ENCODE measurements at regions not wholly inside any gene's neighbourhood (a gene's known extent, or its start where the extent isn't known, plus 50 kb on each side); places are given as distances from the start of the nearest gene placed in this dataset.
A peak's percentile ranks its signal among the peaks of the same experiment; 100 is the strongest.
"Not testable (repeated sequence)": the region's sequence is repeated elsewhere in the genome, so short reads cannot be mapped to it uniquely, and the experiment has no call there.

- H3K4me3 ChIP-seq (ENCODE audit: low read length in 3 of 3) = no peak overlapping the region
- H3K27ac ChIP-seq (ENCODE audit: low read depth, low read length) = no peak overlapping the region
- no peaks in the 10 kb centered on the region for H3K9me3 ChIP-seq (ENCODE audit: control insufficient read depth in 3 of 3, low read length in 3 of 3)
- no peaks in the 10 kb centered on the region for H3K27me3 ChIP-seq (ENCODE audit: control insufficient read depth in 3 of 3, insufficient read depth in 3 of 3, low read length in 3 of 3)
- H3K9ac ChIP-seq (ENCODE audit: low read depth in 1 of 3, low read length in 3 of 3) = no peak overlapping the region
- H3K36me3 ChIP-seq (ENCODE audit: control insufficient read depth in 3 of 3, insufficient read depth in 3 of 3, low read length in 3 of 3) = no peaks in the 10 kb centered on the region
- H3K4me1 ChIP-seq (ENCODE audit: control insufficient read depth in 3 of 3, insufficient read depth in 3 of 3, low read length in 3 of 3) = no peaks in the 10 kb centered on the region
Measured at GRCh38 chr12:85457016-85457415, 177.0 kb downstream of the ALX1 start.

DNA sequence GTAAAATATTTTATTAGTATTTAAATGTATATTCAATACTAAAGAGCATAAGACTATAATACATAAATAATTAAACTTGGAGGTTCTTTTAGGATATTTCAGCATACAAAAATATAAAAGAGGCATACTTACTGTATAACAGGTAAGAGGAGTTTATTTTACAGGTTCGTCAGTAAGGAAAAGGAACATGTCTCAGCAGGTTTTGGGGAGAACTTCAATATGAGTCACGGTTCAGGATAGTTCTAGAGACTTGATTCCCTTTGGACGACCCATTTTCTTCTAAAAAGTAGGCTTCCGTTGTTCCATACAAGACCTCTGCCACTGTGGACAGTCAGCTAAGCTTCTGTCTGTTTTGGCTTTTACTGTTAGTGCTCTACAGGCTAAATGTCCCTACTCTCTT is 181.1 kb downstream of the ALX1 start:
- no peaks in the 10 kb centered on the region for H3K27me3 ChIP-seq (ENCODE audit: control insufficient read depth in 3 of 3, insufficient read depth in 3 of 3, low read length in 3 of 3)
- no peaks in the 10 kb centered on the region for H3K36me3 ChIP-seq (ENCODE audit: control insufficient read depth in 3 of 3, insufficient read depth in 3 of 3, low read length in 3 of 3)
- H3K27ac ChIP-seq (ENCODE audit: low read depth, low read length) = no peak overlapping the region
- no peak overlapping the region for H3K4me3 ChIP-seq (ENCODE audit: low read length in 3 of 3)
- no peaks in the 10 kb centered on the region for H3K9me3 ChIP-seq (ENCODE audit: control insufficient read depth in 3 of 3, low read length in 3 of 3)
- no peaks in the 10 kb centered on the region for H3K4me1 ChIP-seq (ENCODE audit: control insufficient read depth in 3 of 3, insufficient read depth in 3 of 3, low read length in 3 of 3)
- H3K9ac ChIP-seq (ENCODE audit: low read depth in 1 of 3, low read length in 3 of 3) = no peak overlapping the region

- no peaks in the 10 kb centered on the region for H3K4me1 ChIP-seq (ENCODE audit: control insufficient read depth in 3 of 3, insufficient read depth in 3 of 3, low read length in 3 of 3)
- no peak overlapping the region for H3K27ac ChIP-seq (ENCODE audit: low read depth, low read length)
Measured at GRCh38 chr12:85462888-85463287, 182.9 kb downstream of the ALX1 start.

DNA sequence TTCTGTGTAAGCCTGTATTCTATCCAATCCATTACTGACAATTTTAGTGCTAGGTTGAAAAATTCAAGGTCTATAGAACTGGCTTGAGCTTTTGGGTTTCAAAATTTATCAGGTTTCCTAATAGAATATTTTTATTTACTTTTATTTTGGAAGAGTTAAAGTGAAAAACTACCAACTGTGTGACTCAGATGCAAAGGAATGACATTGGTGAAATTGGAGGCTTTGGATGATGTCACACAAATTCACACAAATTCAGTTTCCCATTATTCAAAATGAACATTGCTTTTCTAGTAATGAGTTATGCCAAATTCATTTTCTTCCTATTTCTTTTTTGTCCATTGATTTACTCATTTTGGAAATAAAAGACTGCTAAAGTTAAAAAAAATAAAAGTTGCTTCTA is 186.9 kb downstream of the ALX1 start:
- H3K4me1 ChIP-seq (ENCODE audit: control insufficient read depth in 3 of 3, insufficient read depth in 3 of 3, low read length in 3 of 3) = no peaks in the 10 kb centered on the region
- H3K4me3 ChIP-seq (ENCODE audit: low read length in 3 of 3) = no peak overlapping the region
- no peak overlapping the region for H3K27ac ChIP-seq (ENCODE audit: low read depth, low read length)

More at GRCh38 chr12:85462888-85463287, 182.9 kb downstream of the ALX1 start:
- H3K9me3 ChIP-seq (ENCODE audit: control insufficient read depth in 3 of 3, low read length in 3 of 3) = no peaks in the 10 kb centered on the region
- no peak overlapping the region for H3K4me3 ChIP-seq (ENCODE audit: low read length in 3 of 3)
- no peak overlapping the region for H3K9ac ChIP-seq (ENCODE audit: low read depth in 1 of 3, low read length in 3 of 3)
- H3K27me3 ChIP-seq (ENCODE audit: control insufficient read depth in 3 of 3, insufficient read depth in 3 of 3, low read length in 3 of 3) = no peaks in the 10 kb centered on the region
- H3K36me3 ChIP-seq (ENCODE audit: control insufficient read depth in 3 of 3, insufficient read depth in 3 of 3, low read length in 3 of 3) = no peaks in the 10 kb centered on the region

GRCh38 chr12:85468356-85469157 is 188.5 kb downstream of the ALX1 start:
- Histone ChIP-seq H3K36me3 (ENCODE audit: control insufficient read depth in 3 of 3, insufficient read depth in 3 of 3, low read length in 3 of 3) (no peaks in the 10 kb centered on the region), H3K27ac (ENCODE audit: low read depth, low read length) (no peak overlapping the region)

More for the DNA sequence above, 186.9 kb downstream of the ALX1 start:
- no peaks in the 10 kb centered on the region for H3K36me3 ChIP-seq (ENCODE audit: control insufficient read depth in 3 of 3, insufficient read depth in 3 of 3, low read length in 3 of 3)
- H3K9ac ChIP-seq (ENCODE audit: low read depth in 1 of 3, low read length in 3 of 3) = no peak overlapping the region
- no peaks in the 10 kb centered on the region for H3K27me3 ChIP-seq (ENCODE audit: control insufficient read depth in 3 of 3, insufficient read depth in 3 of 3, low read length in 3 of 3)
- H3K9me3 ChIP-seq (ENCODE audit: control insufficient read depth in 3 of 3, low read length in 3 of 3) = no peaks in the 10 kb centered on the region

DNA sequence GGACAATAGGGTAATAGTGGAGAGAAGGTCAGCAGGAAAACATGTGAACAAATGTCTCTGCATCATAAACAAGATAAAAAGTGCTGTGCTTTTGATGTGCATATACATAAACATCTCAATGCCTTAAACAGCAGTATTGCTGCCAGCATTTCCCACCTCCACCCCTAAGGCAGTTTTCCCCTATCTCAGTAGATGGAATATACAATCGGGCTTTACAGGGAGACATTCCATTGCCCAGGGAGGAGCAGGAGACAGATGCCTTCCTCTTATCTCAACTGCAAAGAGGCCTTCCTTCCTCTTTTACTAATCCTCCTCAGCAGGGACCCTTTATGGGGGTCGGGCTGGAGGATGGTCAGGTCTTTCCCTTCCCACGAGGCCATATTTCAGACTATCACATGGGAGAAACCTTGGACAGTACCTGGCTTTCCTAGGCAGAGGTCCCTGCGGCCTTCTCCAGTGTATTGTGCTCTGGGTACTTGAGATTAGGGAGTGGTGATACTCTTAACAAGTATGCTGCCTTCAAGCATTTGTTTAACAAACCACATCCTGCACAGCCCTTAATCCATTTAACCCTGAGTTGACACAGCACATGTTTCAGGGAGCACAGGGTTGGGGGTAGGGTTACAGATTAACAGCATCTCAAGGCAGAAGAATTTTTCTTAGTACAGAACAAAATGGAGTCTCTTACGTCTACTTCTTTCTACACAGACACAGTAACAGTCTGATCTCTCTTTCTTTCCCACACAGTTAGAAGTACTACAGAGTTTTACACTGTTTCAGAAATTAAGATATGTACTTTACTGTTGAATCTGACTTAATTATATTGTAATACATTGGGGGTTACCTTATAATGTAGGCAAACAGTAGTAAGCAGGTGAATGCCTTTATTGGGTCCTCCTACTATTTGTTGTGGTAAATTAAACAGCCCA is 189.4 kb downstream of the ALX1 start:
- Histone ChIP-seq H3K9ac (ENCODE audit: low read depth in 1 of 3, low read length in 3 of 3) (peak overlapping the region in 1 of 3 donors; percentile 40), H3K4me3 (ENCODE audit: low read length in 3 of 3) (peak overlapping the region in 2 of 3 donors; percentile 36 to 55)
- not testable (repeated sequence) for H3K9me3 ChIP-seq (ENCODE audit: control insufficient read depth in 3 of 3, low read length in 3 of 3); H3K27ac ChIP-seq (ENCODE audit: low read depth, low read length); H3K36me3 ChIP-seq (ENCODE audit: control insufficient read depth in 3 of 3, insufficient read depth in 3 of 3, low read length in 3 of 3); H3K27me3 ChIP-seq (ENCODE audit: control insufficient read depth in 3 of 3, insufficient read depth in 3 of 3, low read length in 3 of 3); H3K4me1 ChIP-seq (ENCODE audit: control insufficient read depth in 3 of 3, insufficient read depth in 3 of 3, low read length in 3 of 3)

More at GRCh38 chr12:85468356-85469157, 188.5 kb downstream of the ALX1 start:
- Histone ChIP-seq H3K4me1 (ENCODE audit: control insufficient read depth in 3 of 3, insufficient read depth in 3 of 3, low read length in 3 of 3) (no peaks in the 10 kb centered on the region), H3K9ac (ENCODE audit: low read depth in 1 of 3, low read length in 3 of 3) (peak overlapping the region in 1 of 3 donors; percentile 40), H3K27me3 (ENCODE audit: control insufficient read depth in 3 of 3, insufficient read depth in 3 of 3, low read length in 3 of 3) (no peaks in the 10 kb centered on the region), H3K4me3 (ENCODE audit: low read length in 3 of 3) (peak overlapping the region; percentile 36 to 55 (median 51)), H3K9me3 (ENCODE audit: control insufficient read depth in 3 of 3, low read length in 3 of 3) (no peaks in the 10 kb centered on the region)

DNA sequence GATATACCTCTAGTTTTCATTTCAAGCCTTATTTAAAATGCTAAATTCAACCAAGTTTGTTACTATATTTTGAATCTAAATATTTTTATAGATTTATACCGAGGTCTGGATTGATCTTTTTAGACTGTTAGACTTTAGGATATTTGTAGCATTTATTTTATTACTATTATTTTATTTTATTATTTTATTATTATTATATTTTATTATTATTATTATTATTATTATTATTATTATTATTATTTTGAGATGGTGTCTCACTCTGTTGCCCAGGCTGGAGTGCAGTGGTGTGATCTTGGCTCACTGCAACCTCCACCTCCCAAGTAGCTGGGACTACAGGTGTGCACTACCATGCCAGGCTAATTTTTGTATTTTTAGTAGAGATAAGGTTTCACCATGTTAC is 195.3 kb downstream of the ALX1 start:
- not testable (repeated sequence) for H3K27ac ChIP-seq (ENCODE audit: low read depth, low read length); H3K9me3 ChIP-seq (ENCODE audit: control insufficient read depth in 3 of 3, low read length in 3 of 3); H3K4me1 ChIP-seq (ENCODE audit: control insufficient read depth in 3 of 3, insufficient read depth in 3 of 3, low read length in 3 of 3); H3K36me3 ChIP-seq (ENCODE audit: control insufficient read depth in 3 of 3, insufficient read depth in 3 of 3, low read length in 3 of 3); H3K27me3 ChIP-seq (ENCODE audit: control insufficient read depth in 3 of 3, insufficient read depth in 3 of 3, low read length in 3 of 3); H3K9ac ChIP-seq (ENCODE audit: low read depth in 1 of 3, low read length in 3 of 3); H3K4me3 ChIP-seq (ENCODE audit: low read length in 3 of 3)

GRCh38 chr12:85476756-85477155 is 196.7 kb downstream of the ALX1 start:
- Histone ChIP-seq H3K36me3 (ENCODE audit: control insufficient read depth in 3 of 3, insufficient read depth in 3 of 3, low read length in 3 of 3) (no peaks in the 10 kb centered on the region), H3K27ac (ENCODE audit: low read depth, low read length) (no peak overlapping the region), H3K4me3 (ENCODE audit: low read length in 3 of 3) (no peak overlapping the region), H3K27me3 (ENCODE audit: control insufficient read depth in 3 of 3, insufficient read depth in 3 of 3, low read length in 3 of 3) (no peaks in the 10 kb centered on the region), H3K9me3 (ENCODE audit: control insufficient read depth in 3 of 3, low read length in 3 of 3) (no peaks in the 10 kb centered on the region), H3K9ac (ENCODE audit: low read depth in 1 of 3, low read length in 3 of 3) (no peak overlapping the region), H3K4me1 (ENCODE audit: control insufficient read depth in 3 of 3, insufficient read depth in 3 of 3, low read length in 3 of 3) (no peaks in the 10 kb centered on the region)

DNA sequence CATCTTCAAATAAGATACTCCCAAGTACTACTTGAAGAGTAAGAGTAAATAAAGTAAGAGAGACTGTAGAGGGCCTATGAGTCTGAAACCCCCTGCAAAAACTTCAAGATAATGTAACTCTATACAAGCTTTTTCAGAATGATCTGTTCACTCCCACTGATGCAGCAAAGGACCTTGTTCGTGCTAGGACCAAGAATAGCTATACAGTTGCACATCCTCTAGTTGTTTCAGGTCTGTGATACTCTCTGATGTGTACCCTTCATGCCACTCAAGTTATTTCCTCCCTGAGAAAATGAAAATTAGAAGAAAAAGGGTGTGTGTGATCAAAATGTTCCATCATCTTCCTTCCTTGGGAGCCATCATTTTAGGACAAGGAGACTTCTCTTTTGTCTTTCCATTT is 204.4 kb downstream of the ALX1 start:
- H3K4me3 ChIP-seq (ENCODE audit: low read length in 3 of 3) = no peak overlapping the region
- no peaks in the 10 kb centered on the region for H3K27me3 ChIP-seq (ENCODE audit: control insufficient read depth in 3 of 3, insufficient read depth in 3 of 3, low read length in 3 of 3)
- H3K9ac ChIP-seq (ENCODE audit: low read depth in 1 of 3, low read length in 3 of 3) = no peak overlapping the region
- no peak overlapping the region for H3K27ac ChIP-seq (ENCODE audit: low read depth, low read length)
- no peaks in the 10 kb centered on the region for H3K9me3 ChIP-seq (ENCODE audit: control insufficient read depth in 3 of 3, low read length in 3 of 3)
- H3K4me1 ChIP-seq (ENCODE audit: control insufficient read depth in 3 of 3, insufficient read depth in 3 of 3, low read length in 3 of 3) = no peaks in the 10 kb centered on the region
- H3K36me3 ChIP-seq (ENCODE audit: control insufficient read depth in 3 of 3, insufficient read depth in 3 of 3, low read length in 3 of 3) = no peaks in the 10 kb centered on the region

DNA sequence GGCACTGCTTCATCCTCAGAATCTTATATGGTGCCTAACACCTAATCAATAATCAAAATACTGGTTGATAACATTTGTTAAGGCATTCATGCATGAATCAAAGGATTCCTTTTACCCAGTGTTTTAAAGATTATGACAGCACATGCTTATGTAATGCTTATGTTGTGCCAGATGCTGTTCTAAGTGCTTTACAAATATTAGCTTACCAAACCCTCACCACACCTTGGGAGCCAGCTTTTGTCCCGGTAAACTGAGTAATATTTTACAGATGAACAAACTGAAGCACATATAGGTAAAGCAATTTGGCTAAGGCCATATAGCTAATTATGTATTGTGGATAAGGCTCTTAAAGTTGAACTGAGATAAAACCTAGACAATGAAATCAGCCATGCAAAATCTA is 209.2 kb downstream of the ALX1 start:
- Histone ChIP-seq H3K9ac (ENCODE audit: low read depth in 1 of 3, low read length in 3 of 3) (no peak overlapping the region), H3K4me1 (ENCODE audit: control insufficient read depth in 3 of 3, insufficient read depth in 3 of 3, low read length in 3 of 3) (no peaks in the 10 kb centered on the region), H3K4me3 (ENCODE audit: low read length in 3 of 3) (no peak overlapping the region), H3K9me3 (ENCODE audit: control insufficient read depth in 3 of 3, low read length in 3 of 3) (no peaks in the 10 kb centered on the region), H3K36me3 (ENCODE audit: control insufficient read depth in 3 of 3, insufficient read depth in 3 of 3, low read length in 3 of 3) (no peaks in the 10 kb centered on the region), H3K27ac (ENCODE audit: low read depth, low read length) (no peak overlapping the region), H3K27me3 (ENCODE audit: control insufficient read depth in 3 of 3, insufficient read depth in 3 of 3, low read length in 3 of 3) (no peaks in the 10 kb centered on the region)

All from skeletal muscle tissue (tissue), 3 donors.